ENCODE measurements at regions not wholly inside any gene's neighbourhood (a gene's known extent, or its start where the extent isn't known, plus 50 kb on each side); places are given as distances from the start of the nearest gene placed in this dataset.

GRCh38 chr16:86914876-86915717, 336.7 kb downstream of the FOXL1 start:
- DNase-seq (ENCODE audit: insufficient read length, low spot score) (no peak), FAIRE-seq (no peak)

DNA sequence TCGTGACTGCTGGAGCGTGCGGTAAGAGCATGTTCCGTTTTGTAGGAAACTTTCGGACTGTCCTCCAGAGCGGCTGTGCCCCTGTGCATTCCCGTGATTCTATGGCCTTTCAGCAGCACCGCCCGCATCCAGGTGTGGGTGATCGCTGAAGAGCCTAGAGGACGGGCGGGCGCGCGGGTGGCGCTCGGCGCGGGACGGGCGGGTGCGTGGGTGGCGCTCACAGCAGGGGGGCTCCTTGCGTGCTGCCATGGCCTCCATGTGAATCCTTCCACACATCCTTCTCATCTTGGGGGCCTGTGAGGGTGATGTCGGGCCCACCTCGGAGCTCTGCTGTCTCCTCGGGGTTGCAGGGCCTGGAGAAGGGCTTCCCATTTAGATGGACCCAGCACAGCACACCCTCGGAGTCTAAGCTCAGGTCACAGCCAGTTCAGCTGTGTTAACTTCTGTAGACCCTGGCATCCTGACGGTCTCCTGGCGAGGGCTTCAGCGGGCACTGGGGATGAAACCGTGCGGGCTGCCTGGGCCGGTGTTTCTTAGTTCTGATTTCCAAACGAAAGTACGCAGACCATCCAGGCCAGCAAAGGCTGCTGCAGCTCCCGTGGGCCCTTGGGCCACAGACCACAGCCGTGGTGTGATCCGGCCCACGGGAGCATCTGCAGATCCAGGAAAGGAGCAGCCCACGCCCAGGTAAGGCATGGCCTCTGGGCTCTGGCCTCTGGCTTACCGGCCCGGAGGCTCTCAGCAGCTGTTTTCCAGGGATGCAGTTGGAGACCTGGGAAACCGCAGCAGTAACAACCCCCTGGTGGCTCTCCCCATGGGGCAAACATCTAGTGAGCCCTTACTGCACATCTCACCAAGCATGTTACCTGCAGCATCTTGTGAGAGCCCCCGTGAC, 339.4 kb downstream of the FOXL1 start:
- FAIRE-seq = no peak
- no peak for DNase-seq (ENCODE audit: insufficient read length, low spot score)
- TF ChIP-seq, protein P1, sequence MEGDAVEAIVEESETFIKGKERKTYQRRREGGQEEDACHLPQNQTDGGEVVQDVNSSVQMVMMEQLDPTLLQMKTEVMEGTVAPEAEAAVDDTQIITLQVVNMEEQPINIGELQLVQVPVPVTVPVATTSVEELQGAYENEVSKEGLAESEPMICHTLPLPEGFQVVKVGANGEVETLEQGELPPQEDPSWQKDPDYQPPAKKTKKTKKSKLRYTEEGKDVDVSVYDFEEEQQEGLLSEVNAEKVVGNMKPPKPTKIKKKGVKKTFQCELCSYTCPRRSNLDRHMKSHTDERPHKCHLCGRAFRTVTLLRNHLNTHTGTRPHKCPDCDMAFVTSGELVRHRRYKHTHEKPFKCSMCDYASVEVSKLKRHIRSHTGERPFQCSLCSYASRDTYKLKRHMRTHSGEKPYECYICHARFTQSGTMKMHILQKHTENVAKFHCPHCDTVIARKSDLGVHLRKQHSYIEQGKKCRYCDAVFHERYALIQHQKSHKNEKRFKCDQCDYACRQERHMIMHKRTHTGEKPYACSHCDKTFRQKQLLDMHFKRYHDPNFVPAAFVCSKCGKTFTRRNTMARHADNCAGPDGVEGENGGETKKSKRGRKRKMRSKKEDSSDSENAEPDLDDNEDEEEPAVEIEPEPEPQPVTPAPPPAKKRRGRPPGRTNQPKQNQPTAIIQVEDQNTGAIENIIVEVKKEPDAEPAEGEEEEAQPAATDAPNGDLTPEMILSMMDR (IDR thresholded peaks at IDR 0.05; ENCODE audit: insufficient read depth, missing control alignments) = no peak

More at GRCh38 chr16:86914876-86915717, 336.7 kb downstream of the FOXL1 start:
- TF ChIP-seq, protein P1 (IDR thresholded peaks at IDR 0.05; ENCODE audit: insufficient read depth, missing control alignments) = no peak

- TF ChIP-seq, protein P1 (IDR thresholded peaks at IDR 0.05; ENCODE audit: insufficient read depth, missing control alignments) = no peak
- DNase-seq (ENCODE audit: insufficient read length, low spot score) = no peak
- FAIRE-seq = no peak
Measured at GRCh38 chr16:86918637-86919036, 340.3 kb downstream of the FOXL1 start.

DNA sequence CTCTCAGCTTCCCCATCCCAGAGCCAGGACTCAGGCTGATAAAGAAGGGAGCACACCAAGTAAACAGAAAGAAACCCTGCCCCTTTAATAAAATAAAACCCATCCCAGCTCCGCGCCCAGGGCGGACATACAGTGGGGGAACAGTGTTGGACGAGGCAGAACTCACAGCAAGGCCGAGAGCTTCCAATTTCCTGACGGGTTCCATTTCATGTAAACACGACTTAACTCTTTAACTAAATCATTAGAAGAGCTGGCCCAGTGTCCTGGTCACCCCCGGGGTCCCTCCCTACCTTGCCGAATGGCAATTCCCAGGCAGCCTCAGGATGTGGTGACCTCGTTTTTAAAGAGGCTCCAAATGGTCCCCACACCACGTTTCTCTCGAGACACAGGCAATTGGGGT, 340.7 kb downstream of the FOXL1 start:
- no peak for FAIRE-seq
- DNase-seq (ENCODE audit: insufficient read length, low spot score) = no peak
- TF ChIP-seq, protein P1 (IDR thresholded peaks at IDR 0.05; ENCODE audit: insufficient read depth, missing control alignments) = no peak

- DNase-seq (ENCODE audit: insufficient read length, low spot score) (no peak), FAIRE-seq (no peak)
- TF ChIP-seq, protein P1 (IDR thresholded peaks at IDR 0.05; ENCODE audit: insufficient read depth, missing control alignments) = no peak
Measured at GRCh38 chr16:86919578-86920305, 341.4 kb downstream of the FOXL1 start.

- DNase-seq (ENCODE audit: insufficient read length, low spot score) (no peak), FAIRE-seq (no peak)
- TF ChIP-seq, protein P1 (IDR thresholded peaks at IDR 0.05; ENCODE audit: insufficient read depth, missing control alignments) = no peak
Measured at GRCh38 chr16:86921289-86921688, 342.9 kb downstream of the FOXL1 start.

Measured in D721Med (cell line).